ENCODE measurements at regions not wholly inside any gene's neighbourhood (a gene's known extent, or its start where the extent isn't known, plus 50 kb on each side); places are given as distances from the start of the nearest gene placed in this dataset.
A peak's percentile ranks its signal among the peaks of the same experiment; 100 is the strongest.
"Not testable (repeated sequence)": the region's sequence is repeated elsewhere in the genome, so short reads cannot be mapped to it uniquely, and the experiment has no call there.

DNA sequence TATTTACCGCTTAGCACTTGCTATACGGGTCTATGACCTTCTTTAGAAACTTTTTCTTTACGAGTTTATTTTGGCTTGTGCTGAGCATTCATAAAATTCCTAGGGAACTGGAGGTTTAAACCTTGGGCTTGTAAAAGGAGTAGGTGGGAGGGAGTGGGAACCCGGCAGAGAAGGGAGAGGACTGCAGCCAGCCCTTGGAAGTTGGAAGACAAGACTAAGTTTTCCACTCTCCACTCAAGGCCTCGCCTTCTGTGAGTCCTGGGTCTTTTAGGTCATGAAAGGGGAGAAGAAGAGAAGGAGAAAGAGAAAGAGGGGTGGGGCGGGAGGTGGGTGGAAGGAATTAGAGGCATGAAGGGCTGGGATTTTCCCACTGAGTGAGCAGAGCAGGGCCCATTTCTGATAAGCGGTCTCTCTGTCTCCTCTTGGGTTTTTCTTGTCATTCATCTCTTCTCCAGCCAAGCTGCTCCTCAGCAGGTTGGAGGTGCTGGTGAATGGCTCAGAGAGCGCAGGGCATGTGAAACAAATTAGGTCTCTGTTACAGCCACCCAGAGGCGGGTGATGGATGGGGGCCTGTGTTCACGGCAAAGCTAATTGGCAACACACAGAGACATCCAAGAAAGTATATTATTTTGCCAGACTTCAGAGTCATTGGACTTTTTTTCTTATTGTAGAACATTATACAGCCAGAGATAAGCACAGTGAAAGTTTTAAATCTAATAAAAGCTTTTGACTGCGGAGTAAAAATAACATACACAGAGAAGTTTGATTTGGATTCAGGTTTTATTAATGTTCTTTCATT is 247.3 kb downstream of the FOXD2 start:
- peak; percentile 68 for DNase-seq (ENCODE audit: low spot score)

DNA sequence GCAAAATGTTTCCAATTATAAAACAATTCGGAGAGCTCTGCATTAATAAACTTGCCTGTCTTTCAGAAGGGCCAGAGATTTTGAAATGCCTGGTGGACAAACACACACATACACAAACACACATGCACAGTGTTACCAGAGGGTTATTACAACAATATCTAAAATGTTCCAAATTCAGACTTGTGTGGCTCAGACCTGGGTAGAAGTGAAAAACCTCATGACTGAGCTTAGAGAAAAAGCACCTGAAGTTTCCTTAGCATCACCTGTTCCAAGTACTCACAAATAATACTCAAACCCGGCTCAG is 247.9 kb downstream of the FOXD2 start:
- peak; percentile 11 for DNase-seq (ENCODE audit: low spot score)

DNA sequence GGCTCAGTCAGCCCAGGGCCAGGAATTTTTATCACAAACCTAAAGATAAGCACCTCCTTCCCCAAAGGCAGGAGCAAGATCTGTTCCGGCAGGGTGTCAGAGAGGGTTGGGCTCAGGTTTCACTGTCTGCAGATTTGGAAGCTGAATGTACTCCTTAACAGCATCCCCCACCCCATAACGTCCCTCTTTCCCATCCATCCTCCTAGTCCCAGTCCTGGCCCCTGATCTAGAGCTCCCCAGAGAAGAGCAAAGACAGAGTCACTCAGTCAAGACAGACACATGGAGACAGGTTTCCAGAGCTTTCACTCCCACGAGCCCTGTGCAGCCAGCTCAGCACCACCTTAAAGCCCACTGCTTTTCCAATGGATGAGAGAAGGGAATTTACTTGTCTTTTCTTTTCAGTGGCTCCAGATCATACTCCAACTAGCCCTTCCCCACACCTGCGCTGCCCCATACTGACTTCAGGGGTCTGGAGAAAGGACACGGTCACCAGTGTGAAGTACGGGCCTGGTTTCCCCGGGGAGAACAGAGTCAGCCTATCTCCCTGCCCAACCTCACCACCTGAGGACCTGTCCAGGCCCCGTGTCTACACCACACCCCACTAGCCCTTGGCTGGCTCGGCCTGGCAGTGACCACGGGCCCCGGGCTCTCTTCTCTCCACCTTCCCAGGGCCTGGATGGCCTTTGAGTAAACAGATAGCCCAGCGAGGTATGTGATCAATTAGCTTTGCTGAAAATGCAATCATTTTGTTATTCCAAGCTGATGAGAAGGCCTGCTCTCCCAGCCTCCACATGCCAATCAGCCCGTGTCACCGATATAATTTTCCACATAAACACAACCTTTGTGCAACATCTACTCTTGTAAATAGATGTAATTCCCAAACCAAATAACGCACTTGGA is 249.1 kb downstream of the FOXD2 start:
- peak; percentile 59 for DNase-seq (ENCODE audit: low spot score)

DNA sequence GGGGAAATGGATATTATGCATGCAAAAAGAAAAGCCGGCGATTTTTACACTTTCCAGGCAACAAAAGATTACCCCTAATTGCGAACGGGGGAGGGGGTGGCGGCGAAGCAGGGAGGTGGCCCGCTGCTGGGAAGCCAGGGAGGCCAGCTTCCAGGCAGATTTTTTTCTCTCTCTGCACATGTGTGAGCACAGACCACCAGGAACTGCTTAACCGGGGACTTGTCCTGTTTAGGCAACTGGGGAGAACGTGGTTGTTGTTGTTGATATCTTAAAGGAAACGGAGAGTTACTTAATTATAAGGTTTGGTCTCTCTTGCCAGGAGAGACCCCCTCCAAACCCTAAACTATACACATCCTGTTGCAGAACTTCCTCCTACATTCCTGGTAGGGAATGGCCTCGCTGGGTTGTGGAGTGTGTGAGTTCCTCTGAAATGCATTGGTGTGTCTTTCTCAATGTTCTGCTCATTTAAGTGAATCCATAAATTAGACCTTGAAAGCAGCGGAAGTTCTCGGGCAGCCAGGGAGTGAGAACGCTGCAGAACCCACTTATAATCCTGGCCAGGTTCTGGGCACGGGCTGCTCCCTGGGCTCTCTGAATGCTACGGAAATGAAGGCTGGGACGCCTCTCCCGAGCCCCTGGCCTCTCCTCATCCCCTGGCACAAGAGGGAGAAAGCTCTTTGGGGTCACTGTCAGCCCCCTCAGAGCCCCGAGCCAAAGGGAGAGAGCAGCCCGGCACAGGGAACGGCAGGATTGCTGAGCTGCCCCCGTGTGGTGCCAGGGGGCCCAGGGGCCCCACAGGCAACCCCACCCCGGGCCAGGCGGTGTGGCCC is 250.0 kb downstream of the FOXD2 start:
- peak; percentile 65 for DNase-seq (ENCODE audit: low spot score)

DNA sequence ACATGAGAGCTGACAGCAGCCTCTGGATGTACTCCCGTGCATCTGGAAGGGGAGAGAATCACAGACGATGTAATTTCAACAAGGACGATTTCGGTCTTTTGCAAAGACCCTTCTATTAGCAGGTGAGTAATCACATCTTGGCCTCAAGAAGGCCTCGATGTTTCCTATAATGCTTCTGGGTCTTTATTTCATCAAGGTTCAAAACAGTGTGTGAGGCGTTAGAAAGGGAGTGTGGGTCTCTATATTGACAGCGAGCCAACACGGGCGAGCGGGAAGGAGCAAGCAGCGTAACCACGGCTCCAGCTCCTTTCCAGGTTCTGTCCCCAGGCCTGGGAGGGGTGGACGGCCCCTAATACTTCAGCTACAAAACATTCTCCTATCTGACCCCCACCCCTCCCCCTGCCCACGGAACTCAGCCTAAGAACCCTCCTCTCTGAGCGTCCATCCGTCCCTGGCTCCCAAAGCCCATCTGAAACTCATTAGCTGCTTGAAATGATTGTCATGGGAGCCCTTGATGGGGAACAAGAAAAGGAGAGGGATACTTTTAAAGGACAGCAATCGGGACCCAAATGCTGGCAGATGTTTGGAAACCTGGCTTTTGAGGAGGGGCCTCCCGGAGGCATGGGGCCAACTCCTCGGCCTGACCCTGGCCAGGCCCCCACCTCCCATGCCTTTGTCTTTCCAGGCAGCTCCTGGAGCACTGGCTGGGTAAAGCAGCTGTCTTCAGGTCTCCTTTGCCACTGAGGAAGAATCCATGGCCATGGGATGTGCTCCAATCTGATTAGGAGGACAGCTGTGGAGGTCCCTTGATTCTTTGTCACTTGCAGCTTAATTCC is 250.8 kb downstream of the FOXD2 start:
- DNase-seq (ENCODE audit: low spot score): peak; percentile 67

DNA sequence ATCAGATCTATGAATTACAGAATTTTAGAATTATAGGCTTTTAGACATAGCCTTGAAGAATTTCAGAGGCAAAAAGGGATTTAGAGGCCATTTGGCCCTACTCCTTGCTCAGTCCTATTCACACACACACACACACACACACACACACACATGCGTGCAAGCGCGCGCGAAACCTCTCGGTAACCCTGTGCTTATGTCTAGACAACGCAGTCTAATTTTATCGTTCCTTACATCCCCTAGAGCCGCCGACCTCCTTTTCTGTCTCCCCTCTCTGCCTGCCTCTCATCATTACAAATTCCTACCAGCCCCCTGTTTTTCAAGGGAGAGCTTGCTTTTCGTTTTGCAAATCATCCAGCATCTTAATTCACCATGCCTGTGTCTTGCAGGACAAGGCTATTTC is 252.1 kb downstream of the FOXD2 start:
- DNase-seq (ENCODE audit: low spot score): peak; percentile 64

DNA sequence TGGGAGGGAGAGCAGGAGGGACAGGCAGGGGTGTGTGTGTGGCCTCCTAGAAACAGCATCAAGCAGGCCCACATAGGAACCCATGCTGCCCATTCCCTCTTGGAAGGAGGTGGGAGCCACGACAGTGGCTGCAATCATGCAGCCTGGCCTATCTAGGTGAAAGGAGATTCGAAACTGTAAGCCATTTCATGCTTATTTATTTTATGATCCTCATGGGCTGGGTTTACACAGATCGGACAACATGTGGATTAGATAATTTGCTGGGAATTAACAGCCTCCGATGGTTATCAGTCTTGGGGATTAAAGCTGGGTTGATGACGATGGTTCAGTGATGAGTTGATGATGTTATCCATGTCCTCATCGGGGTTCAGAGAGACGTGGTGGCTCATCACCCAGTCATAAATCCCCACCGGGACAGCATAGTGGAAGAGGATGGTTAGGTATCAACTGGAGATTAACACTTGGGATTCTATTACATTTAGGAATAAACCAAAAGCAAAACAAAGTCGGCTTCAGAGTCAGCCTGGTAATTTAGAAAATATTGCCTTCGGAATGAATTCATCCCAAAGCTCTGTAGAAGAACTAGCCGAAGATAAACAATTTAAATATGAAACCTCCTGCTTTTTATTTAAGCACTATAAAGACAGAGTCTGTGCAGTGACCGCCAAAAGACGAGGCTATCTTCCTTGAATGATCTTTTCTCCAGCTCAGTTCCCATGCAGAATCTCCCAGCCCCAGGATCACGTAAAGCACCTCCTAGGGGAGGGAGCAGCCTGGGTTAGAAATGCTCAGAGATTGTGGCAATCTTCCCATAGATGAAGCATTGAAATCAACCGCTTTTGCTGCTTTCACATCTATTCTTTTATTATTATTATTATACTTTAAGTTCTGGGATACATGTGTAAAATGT is 252.8 kb downstream of the FOXD2 start:
- peak; percentile 9 for DNase-seq (ENCODE audit: low spot score)

DNA sequence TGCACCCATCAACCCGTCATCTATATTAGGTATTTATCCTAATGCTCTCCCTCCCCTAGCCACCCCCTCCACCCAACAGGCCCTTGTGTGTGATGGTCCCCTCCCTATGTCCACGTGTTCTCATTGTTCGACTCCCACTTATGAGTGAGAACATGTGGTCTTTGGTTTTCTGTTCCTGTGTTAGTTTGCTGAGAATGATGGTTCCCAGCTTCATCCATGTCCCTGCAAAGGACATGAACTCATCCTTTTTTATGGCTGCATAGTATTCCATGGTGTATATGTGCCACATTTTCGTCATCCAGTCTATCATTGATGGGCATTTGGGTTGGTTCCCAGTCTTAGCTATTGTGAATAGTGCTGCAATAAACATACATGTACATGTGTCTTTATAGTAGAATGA is 253.4 kb downstream of the FOXD2 start:
- DNase-seq (ENCODE audit: low spot score): not testable (repeated sequence)

DNA sequence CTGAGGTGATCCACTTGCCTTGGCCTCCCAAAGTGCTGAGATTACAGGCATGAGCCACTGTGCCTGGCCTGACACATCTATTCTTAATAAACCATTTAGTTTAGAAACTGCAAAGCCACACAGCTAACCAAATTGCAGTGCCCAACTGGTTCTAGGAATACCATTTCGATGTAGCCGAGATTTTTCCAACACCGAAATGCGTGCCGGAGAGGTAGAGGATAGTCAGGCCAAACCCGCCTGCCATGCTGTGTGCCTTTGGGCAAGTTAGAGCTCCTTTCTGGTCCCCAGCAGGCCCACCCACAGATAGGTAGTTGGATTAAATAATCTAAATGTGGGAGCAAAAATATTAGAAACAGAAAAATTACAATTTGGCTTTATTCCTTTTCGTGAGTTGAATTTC is 254.4 kb downstream of the FOXD2 start:
- no peak for DNase-seq (ENCODE audit: low spot score)

DNA sequence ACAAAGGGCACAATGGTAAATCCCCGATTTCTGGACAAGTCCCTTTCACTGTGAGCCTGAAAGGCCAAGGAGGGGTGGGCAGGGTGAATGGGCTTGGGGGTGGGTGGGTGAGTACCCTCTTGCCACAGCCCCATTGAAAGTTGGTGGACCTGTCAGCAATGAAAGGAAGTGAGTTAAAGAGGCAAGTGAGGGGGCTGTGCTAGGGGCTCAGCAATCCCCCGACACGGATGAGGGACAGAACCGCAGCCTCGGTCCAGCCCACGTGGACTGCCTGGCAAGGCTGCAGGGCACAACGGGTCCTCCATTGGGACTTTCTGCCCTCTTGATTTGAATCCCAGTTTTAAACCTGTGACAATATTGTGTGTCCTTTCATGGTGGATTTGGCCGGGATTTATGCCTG is 255.3 kb downstream of the FOXD2 start:
- DNase-seq (ENCODE audit: low spot score): no peak

DNA sequence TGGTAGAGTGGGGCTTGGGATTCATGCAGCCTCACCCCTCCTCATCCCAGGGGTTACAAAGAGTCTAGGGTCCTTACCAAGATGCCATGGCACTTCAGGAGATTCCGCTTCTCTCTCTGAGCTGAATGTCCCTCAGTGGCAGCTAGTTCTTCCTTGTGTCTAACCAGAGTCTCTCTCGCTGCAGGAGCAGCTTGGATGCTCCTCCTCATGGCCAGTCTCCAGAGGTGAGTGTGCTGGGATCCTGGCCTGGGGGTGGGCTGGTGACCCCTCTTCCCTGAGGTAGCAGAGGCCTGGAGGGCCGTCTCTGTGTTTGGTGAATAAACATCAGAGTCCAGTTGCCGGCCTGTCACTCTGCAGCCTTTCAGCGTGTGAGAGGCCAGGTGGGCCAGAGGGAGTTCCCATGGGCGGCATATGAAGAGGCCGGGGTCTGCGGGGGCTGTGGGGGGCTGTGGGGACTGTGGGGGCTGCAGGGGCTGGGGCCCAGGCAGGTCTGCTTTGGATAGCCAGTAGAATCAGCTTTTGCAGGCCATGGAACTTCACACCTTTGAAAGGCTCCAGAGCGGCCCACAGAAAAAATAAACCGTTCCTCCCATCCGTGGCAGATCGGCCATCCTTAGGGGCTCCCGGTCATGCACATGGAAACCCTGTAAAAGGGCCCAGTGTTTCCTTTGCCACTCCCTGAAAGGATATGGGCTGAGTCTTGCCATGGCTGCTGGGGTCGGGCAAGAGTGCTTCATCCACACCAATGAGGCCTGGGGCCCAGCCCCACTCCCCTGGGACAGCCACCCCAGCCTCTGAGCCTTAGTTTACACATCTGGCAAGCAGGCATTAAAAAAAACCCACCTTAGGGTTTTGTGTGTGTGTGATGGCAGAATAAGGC is 256.4 kb downstream of the FOXD2 start:
- peak; percentile 48 for DNase-seq (ENCODE audit: low spot score)

DNA sequence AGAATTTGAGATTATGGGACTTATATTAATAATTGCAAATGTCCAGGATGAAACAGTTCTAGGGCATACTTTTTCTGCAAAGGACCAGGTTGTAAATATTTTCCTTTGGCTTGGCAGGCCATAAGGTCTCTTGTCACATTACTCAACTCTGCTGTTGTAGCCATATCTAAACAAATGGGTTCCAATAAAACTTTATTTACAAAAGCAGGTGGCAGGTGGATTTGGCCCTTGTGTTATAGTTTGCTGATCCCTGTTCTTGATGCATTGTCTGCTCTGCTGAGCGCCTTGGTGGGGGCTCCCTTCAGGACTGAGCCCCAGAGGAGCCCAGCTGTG is 258.5 kb downstream of the FOXD2 start:
- no peak for DNase-seq (ENCODE audit: low spot score)

DNA sequence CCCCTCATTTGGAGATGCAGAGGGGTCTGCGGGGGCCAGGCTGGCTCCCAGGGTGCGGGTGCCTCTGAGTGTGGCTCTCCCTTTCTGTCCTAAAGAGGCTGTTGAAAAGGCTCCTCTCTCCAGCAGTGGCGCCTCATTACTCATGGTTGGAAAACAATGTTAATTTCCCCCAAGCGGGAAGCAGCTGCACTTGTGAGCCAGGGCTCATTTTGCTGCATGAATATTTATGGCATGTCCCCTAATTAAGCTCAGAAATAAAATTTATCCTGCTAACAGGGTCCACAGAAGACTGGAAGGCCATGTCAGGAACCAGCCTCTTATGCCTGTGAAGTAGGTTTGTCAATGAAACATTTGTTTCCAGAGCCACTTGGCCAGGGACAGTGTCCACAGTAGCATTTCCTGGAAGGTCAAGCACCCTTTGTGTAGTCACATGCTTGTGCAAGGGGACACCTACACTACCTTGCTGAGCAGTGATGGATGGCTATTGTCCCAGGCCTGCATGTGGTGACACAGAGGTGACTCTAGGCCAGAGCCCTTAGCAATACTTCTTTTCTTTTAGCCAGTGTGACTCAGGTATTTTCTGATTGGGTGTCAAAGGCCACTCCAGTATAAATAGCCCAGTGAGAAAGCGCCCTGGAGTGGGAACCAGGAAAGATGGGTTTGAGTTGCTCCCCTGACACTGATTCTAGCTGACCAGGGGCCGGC is 259.0 kb downstream of the FOXD2 start:
- peak; percentile 40 for DNase-seq (ENCODE audit: low spot score)

DNA sequence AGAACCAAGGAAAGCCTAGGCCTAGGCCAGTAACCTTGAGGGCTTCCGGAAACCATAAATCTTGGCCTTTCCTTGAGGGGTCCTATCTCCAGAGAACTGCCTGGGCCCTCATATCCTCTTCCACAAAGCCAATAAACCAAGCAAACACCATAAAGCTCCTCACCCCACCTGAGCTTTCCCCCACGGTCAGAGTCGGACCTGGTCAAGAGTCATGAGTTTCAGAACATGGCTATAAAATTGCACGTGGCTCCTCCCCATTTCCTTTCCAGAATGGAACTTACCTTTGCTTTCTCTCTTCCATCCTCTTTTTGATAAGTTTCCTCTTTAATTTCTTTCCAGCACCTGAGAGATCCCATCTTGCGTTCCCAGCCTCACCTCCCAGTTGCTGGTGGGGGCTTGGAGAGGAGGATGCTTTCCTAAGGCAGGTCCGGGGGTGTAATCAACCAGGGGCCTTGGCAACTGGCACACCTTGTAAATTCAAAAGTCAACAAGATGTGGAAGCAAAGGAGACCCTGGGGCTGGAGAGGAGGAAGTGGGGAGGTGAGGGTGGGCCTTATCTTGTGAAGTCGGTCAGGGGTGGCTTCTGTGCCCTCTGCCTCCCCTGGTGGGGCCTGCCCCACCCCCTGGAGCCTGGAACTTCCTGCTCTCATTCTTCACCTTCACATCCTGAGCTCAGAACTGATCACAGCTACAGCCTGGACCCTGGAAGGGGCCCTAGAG is 259.9 kb downstream of the FOXD2 start:
- DNase-seq (ENCODE audit: low spot score): no peak

DNA sequence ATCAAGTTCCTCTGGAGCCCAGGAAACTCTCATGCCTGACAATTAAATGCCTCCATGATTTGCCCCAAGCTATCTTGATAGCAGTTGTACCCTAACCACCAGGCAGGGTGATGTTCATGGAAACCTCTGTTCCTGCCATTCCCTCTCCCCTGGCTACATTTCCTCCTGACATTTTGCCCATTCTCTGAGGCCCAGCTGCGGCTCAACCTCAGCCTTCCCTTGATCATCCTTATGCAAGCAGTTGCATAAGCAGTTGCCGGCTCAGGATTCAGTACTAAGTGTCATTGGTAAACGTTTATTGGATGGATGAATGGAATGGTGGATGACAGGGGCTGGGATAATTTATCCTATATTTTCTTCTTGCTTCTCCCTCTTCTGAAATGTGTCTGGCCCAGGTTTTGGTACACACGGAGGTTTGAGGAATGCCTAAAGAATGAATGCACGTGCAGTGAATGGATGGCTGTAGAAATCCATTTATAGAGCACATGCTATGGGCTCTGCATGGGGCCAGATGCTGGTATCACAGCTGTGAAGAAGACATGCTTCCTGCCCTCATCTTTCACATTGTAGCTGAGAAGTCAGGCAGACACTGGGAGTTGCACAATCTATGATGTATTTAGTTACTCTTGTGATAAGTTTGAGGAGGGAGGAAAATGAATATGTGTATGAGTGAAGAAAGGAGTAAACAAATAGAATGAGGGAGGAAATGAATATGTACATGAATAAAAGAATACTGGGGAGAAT is 261.8 kb downstream of the FOXD2 start:
- no peak for DNase-seq (ENCODE audit: low spot score)

DNA sequence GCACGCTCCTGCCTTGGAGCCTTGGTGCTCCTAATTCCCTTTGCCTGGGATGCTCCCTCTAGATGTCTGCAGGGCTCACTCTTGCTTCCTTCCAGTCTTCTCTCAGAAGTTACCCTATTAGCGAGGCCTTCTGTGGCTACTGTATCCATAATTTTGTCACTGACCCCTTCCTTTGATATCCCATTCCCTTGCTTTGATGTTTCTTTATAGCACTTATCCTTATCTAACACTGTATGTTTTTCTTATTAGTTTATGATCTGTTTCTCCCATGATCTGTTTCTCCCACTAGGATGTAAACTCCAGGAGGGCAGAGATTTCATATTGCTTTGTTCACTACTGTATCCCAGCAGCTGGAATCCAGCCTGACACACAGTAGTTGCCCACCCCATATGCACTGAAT is 263.4 kb downstream of the FOXD2 start:
- DNase-seq (ENCODE audit: low spot score): no peak

DNA sequence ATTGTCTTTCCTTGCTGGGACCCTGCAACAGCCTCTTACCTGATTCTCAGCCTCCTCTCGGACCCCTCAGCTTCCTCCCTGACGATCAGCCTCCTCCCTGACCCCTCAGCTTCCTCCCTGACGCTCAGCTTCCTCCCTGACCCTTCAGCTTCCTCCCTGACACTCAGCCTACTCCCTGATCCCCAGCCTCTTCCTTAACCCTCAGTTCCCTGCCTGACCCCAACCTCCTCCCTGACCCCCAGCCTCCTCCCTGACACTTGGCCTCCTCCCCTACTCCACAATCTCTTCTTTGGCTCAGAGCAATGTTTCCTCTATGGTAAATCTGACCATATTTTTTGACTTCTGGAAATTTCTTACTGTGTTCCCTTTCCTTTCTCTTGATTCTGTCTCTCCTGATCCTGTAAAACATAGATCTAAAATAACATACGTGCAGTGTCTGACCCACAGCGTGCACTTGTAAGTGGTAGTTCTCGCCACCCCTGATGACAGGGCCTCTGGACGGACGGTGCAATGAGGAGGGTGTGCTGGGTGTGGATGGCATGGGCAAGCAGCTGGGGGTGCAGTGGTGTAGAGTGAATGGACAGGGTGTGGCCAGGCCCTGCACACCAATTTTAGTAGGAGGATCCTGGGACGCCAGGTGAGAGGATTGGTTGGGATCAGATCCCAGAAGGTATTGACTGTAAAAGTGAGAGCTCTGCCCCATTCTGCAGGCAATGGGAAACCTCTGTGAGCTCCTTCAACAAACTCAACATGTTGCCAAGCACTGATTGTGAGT is 264.1 kb downstream of the FOXD2 start:
- no peak for DNase-seq (ENCODE audit: low spot score)

Data from left forelimb (tissue), 1 donor.